ENCODE measurements at regions not wholly inside any gene's neighbourhood (a gene's known extent, or its start where the extent isn't known, plus 50 kb on each side); places are given as distances from the start of the nearest gene placed in this dataset.

DNA sequence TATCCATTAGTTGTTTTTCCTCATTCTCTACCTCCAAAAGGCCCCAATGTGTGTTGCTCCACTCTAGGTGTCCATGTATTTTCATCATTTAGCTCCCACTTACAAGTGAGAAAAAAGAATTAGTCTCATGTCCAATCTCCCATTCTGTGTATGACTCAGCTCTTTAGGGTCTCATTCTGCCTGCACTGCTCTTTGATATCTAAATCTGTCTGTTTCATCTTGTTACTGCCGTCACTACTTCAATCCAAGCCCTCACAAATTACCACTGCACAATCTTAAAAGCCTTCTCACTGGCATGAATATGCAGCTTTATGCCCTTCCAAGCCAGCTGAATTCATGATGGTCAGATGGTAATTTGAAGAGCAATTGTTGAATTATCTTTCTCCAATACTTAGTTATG, 480.5 kb downstream of the TRIB2 start:
- TF ChIP-seq, protein P1, sequence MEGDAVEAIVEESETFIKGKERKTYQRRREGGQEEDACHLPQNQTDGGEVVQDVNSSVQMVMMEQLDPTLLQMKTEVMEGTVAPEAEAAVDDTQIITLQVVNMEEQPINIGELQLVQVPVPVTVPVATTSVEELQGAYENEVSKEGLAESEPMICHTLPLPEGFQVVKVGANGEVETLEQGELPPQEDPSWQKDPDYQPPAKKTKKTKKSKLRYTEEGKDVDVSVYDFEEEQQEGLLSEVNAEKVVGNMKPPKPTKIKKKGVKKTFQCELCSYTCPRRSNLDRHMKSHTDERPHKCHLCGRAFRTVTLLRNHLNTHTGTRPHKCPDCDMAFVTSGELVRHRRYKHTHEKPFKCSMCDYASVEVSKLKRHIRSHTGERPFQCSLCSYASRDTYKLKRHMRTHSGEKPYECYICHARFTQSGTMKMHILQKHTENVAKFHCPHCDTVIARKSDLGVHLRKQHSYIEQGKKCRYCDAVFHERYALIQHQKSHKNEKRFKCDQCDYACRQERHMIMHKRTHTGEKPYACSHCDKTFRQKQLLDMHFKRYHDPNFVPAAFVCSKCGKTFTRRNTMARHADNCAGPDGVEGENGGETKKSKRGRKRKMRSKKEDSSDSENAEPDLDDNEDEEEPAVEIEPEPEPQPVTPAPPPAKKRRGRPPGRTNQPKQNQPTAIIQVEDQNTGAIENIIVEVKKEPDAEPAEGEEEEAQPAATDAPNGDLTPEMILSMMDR (IDR thresholded peaks at IDR 0.05 in 2 of 3, conservative IDR thresholded peaks at IDR 0.05 in 1 of 3; ENCODE audit: control insufficient read depth in 2 of 3, extremely low read depth in 1 of 3, insufficient read depth in 1 of 3, low read depth in 3 of 3, low read length in 3 of 3), result no peak
- TF ChIP-seq, protein P2, sequence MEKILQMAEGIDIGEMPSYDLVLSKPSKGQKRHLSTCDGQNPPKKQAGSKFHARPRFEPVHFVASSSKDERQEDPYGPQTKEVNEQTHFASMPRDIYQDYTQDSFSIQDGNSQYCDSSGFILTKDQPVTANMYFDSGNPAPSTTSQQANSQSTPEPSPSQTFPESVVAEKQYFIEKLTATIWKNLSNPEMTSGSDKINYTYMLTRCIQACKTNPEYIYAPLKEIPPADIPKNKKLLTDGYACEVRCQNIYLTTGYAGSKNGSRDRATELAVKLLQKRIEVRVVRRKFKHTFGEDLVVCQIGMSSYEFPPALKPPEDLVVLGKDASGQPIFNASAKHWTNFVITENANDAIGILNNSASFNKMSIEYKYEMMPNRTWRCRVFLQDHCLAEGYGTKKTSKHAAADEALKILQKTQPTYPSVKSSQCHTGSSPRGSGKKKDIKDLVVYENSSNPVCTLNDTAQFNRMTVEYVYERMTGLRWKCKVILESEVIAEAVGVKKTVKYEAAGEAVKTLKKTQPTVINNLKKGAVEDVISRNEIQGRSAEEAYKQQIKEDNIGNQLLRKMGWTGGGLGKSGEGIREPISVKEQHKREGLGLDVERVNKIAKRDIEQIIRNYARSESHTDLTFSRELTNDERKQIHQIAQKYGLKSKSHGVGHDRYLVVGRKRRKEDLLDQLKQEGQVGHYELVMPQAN (conservative IDR thresholded peaks at IDR 0.05), result no peak
- TF ChIP-seq FOXM1 (IDR thresholded peaks at IDR 0.05; ENCODE audit: low read depth, low read length), result no peak
- TF ChIP-seq JUNB (IDR thresholded peaks at IDR 0.05), result no peak
- TF ChIP-seq, protein P3, sequence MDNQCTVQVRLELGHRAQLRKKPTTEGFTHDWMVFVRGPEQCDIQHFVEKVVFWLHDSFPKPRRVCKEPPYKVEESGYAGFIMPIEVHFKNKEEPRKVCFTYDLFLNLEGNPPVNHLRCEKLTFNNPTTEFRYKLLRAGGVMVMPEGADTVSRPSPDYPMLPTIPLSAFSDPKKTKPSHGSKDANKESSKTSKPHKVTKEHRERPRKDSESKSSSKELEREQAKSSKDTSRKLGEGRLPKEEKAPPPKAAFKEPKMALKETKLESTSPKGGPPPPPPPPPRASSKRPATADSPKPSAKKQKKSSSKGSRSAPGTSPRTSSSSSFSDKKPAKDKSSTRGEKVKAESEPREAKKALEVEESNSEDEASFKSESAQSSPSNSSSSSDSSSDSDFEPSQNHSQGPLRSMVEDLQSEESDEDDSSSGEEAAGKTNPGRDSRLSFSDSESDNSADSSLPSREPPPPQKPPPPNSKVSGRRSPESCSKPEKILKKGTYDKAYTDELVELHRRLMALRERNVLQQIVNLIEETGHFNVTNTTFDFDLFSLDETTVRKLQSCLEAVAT (IDR thresholded peaks at IDR 0.05), result no peak
- TF ChIP-seq ZBED1 (IDR thresholded peaks at IDR 0.05; ENCODE audit: borderline replicate concordance), result no peak
